HuH-7 (cell line): ENCODE measurements at regions not wholly inside any gene's neighbourhood (a gene's known extent, or its start where the extent isn't known, plus 50 kb on each side); places are given as distances from the start of the nearest gene placed in this dataset.

Experiments
- DNase-seq: peaks from one replicate; pipeline ENCODE4 v3.0.0; 2011; ENCODE audit warnings: low spot score

DNA sequence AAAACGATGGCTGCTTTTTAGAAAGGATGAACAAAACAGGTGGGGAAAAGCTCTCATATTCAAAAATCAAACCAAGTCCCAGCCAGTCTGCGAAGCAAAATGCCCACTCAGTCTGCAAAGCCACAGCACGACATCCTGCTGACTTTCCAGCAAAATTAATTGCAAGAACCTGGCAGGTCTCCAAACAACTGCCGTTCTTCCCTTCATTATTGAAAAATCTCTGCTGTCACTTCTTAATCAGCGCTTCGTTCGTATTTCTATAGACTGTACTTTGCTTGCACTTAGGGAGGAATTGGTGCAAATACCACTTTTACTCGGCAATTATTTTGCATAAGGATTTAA is 222.4 kb downstream of the CBLN4 start:
- DNase-seq, result no peak

GRCh38 chr20:55782224-55782911 is 223.0 kb downstream of the CBLN4 start:
- DNase-seq, result no peak

GRCh38 chr20:55778796-55779195 is 226.5 kb downstream of the CBLN4 start:
- DNase-seq, result no peak

DNA sequence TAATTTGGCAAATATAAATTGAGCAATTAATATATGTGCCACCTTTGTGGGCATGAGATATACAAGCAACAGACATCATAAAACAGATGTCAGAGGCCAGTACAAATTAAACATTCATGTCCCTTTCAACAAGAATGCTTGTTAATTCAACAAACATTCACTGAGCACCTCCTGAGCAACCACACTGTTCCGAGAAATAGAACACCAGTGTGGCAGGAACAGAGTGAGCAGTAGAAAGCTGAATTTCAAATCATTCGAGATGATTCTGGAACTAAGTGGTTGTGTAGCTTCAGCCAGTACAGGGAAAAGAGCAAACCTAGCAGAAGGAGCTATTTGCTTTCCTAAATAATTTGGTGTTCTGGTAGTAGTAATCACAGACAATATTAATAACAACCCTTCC is 227.7 kb downstream of the CBLN4 start:
- no peak for DNase-seq

DNA sequence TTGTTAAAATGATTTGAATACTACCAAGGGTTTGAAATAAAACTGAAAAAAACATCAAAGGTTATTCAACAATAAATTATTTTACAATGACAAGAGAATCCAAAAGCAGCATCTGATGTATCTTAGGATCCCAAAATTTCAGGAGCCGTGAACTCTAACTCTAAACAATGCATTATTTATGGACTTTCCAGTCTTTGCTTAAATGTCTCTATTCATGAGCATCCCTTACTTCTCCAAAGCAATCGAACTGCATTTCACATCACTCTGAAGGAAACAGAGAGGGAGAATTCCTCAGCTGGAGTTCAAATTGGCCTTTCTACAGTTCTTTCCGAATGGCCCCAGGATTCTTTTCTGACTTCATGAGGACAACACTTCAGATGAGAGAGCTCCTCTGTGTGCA is 229.1 kb downstream of the CBLN4 start:
- no peak for DNase-seq

- no peak for DNase-seq
These were observed 230.7 kb downstream of the CBLN4 start for GRCh38 chr20:55774628-55775027.

- DNase-seq, result no peak
These were observed 243.5 kb downstream of the CBLN4 start for GRCh38 chr20:55761797-55762196.

GRCh38 chr20:55761100-55761499 is 244.2 kb downstream of the CBLN4 start:
- no peak for DNase-seq

DNA sequence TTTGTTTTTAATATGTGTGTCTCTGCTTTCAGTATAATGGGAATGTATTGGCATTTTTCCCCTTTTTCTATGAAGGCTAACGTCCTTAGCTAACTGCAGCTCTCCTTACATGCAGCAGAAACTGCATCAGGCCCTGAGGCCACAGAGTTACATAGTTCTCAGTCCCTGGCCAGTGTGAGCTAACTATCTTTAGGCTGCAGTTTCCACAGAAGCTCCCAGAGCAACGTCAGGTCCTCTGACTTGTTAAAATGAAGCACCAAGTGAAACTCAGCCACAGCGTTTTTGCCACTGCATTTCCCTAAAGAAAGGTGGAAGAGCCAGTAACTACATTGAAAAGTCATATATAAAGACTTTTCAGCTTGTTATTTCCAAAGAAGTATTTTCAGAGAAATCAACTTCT is 244.7 kb downstream of the CBLN4 start:
- no peak for DNase-seq

GRCh38 chr20:55755861-55756260 is 249.5 kb downstream of the CBLN4 start:
- no peak for DNase-seq

GRCh38 chr20:55755411-55755810 is 249.9 kb downstream of the CBLN4 start:
- DNase-seq, result no peak

DNA sequence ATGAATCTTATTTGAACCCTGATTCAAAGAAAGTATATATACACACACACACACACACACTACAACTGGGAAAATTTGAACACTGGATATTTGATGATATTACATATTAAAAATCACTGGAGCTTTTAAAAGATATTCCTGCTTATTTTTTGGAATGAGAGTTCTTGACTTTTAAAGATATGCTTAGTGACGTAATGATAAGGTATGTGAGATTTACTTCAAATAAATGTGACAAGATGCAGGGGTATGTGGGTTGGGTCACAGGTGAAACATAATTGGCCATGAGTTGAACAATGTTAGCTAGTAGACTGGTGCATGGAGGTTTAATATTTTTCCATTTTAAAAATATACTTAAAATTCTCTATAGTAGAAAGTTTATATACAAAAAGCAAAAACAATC is 258.6 kb downstream of the CBLN4 start:
- no peak for DNase-seq

DNA sequence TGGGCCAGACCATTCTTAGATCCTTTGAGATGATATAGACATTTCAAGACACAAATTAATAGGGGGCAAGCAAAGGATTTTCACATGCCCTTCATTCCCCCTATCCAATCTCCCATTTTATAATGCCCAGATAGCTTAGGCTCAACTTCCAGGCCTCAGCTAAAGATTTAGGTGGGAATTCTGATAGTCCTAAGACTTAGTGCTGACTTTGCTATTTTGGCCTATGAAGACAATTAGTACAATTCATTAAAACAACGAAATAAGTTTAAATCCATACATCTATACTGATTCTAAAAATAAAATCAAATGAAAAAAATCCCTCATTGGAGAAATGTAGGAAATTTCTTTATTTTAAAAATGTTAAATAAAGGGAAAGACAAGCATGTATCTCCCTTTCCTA is 259.5 kb downstream of the CBLN4 start:
- no peak for DNase-seq

DNA sequence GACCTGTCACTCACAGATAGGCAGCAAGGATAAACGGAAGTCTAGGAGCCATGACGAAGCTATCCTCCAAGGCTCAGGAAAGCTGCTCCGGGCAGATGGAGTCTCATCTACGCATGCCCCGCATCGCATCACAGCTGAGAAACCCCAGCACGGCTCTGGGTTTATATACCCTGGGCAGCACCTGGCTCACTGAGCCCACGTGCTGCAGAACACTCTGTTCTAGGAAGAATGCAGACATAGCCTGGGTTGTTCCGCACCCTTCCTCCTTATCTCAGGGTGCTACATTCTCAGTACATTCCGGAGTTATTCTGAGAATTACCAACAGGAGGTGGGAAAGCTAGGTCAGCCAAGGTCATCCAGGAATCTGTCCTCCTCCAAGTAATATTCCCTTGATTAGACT is 260.4 kb downstream of the CBLN4 start:
- DNase-seq, result no peak

GRCh38 chr20:55741801-55742200 is 263.5 kb downstream of the CBLN4 start:
- no peak for DNase-seq

- no peak for DNase-seq
These were observed 265.2 kb downstream of the CBLN4 start for GRCh38 chr20:55740076-55740475.

DNA sequence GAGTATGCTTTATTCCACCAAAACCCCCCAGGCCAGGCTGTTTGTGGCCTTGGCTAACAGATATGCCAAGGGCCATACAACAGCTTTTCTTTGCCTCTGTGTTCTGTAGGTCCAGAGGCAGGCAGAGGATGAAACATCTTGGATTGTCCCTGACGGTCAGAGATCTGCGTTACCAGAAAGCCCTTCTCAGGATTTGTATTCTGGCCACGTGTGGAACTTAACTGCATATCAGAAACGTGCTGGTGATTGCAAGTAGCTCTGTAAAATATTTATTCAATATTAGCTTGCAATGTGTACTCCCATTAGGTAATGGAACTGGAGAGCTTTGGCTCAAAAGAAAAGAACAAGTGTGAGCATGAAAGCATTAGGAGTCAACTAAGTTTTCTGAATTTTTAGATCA is 275.0 kb downstream of the CBLN4 start:
- no peak for DNase-seq

- no peak for DNase-seq
These were observed 290.6 kb downstream of the CBLN4 start for GRCh38 chr20:55714736-55715135.

DNA sequence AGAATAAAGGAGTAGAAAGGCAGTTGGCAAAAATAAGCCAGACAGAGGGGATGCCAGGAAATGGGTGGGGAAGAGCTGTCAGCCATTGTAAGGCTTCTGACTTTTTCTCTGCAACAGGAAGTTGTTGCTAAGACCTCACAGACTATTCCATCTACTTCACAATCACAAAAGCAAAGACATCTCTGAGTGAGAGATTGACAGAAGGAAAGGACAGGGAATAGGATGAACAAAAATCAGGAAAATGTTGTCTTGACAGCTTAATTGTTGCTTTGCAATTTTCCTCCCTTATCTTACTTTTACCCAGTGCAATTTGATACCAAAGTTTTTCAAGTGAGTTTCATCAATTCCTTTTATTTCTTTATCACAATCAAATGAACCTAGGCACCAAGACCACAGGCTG is 291.2 kb downstream of the CBLN4 start:
- no peak for DNase-seq

DNA sequence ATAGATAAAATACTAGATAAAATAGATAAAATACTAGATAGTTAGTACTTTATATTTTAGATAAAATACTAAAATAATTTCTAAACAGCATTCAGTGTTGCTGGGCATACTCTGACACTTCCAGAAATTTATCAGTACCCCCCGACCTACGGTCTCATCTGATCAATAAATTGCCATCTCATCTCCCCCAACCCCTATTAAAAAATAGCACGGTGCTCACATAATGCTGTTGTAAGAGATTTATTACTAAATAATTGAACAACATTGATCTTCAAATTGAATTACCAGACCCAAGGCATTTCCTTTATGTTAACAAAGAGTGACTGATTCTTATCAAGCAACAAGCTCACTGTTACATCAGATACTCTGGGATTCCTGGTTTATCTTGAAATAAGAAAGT is 300.9 kb downstream of the CBLN4 start:
- DNase-seq, result no peak

DNA sequence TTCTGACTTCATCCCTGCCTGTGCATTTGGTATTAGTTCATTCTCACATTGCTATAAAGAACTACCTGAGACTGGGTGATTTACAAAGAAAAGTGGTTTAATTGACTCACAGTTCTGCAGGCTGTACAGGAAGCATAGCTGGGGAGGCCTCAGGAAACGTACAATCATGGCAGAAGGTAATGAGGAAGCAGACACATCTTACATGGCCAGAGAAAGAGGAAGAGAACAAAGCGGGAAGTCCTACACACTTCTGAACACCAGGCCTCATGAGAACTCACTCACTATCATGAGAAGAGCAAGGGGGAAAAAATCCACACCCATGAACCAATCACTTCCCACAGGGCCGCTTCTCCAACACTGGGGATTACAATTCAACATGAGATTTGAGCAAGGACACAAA is 303.9 kb downstream of the CBLN4 start:
- no peak for DNase-seq

DNA sequence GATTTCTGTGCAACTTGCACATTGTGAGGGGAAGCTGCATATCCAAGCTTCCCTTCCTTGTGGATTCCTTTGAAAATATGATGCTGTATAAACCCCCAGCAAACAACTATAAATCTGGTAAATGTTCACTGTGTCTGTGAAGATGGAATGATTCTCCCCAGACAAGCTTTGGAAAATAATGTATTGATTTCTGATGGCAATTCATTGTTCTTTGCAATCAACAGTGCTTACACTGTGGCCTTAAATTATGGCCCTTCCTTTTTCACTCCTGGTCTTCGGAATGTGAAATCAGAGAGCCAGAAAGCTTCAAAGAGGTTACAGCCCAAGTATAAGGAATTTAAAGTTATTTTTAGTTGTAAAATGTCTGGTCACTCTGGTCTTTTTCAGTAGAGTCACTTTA is 308.8 kb downstream of the CBLN4 start:
- no peak for DNase-seq

DNA sequence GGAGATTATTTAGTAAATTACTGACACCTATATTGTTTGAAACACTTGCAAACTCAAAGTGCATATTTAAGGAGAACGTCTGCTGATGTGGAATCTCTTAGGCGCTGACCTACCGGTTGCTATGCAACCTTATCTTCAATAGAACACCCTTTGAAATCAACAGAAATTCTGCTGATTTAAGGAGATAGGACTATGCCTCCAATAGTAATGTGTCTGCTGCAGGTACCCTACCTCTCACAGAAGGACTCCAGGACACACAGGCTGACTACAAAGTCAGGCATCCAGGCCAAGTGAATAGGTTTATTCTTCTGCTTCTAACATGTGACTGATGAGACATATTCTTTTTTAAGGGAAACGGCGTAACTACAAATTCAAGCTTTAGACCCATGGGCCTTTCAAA is 311.7 kb downstream of the CBLN4 start:
- DNase-seq, result no peak

DNA sequence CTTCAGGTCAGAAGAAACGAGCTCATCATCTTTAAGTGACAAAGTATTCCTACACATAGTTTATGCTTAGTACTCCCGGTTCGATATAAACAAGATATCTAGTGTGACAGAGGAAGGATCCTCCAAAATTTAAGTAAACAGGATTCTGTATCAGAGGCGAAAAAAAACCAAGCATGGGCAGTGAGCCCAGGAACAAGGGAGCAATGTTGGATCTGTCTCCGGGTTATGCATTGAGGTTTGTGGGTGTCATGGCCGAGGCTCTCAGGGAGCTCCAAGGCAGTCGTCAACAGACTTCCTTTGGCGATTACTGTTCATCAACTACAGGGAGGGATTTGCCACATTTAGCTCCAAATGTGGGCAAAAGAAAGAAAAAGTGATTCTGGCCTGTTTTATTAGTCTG is 319.5 kb downstream of the CBLN4 start:
- DNase-seq, result no peak

- no peak for DNase-seq
These were observed 319.9 kb downstream of the CBLN4 start for GRCh38 chr20:55685425-55685824.
